PC-9 (cell line): ENCODE measurements at regions not wholly inside any gene's neighbourhood (a gene's known extent, or its start where the extent isn't known, plus 50 kb on each side); places are given as distances from the start of the nearest gene placed in this dataset.

Experiments
- BruUV-seq: library from RNA; stranded (reverse); fragments of 400-500 nt; replicated peaks from 2 replicates; lab custom pipeline; 2021; lab: Mats Ljungman, UMichigan
- CTCF ChIA-PET: fragments of 300-600 bp; sonication (Branson Sonifier 250); formaldehyde crosslinking; loops from one replicate; lab custom pipeline; 2022; ENCODE audit warnings: antibody characterized with exemption; lab: Charles Lee
- POLR2A ChIA-PET: fragments of 300-600 bp; sonication (Branson Sonifier 250); formaldehyde crosslinking; loops from one replicate; lab custom pipeline; 2022; ENCODE audit warnings: antibody characterized with exemption; ENCODE audit not compliant: unreplicated experiment; lab: Charles Lee
- DNase-seq, 2 experiments: peaks; one replicate each; pipeline versions ENCODE4 v3.0.0 to v3.0.0-alpha.2; 2015 to 2022; ENCODE audit warnings: mixed read lengths in 1 of 2
- H2AFZ ChIP-seq: fragments of 200-600 bp; sonication (generic); 2 replicates; pipeline ENCODE4 v1.8.1; 2017; ENCODE audit warnings: antibody characterized with exemption
- H3F3A ChIP-seq: fragments of 200-600 bp; sonication (generic); 2 replicates; pipeline ENCODE4 v1.8.1; 2017; ENCODE audit warnings: antibody characterized with exemption, mild to moderate bottlenecking, low read depth; ENCODE audit not compliant: insufficient read depth
- H3K27ac ChIP-seq: fragments of 200-600 bp; sonication (generic); 2 replicates; pipeline ENCODE4 v1.6.1; 2016; ENCODE audit warnings: mixed run types
- H3K27me3 ChIP-seq: fragments of 200-600 bp; sonication (generic); 2 replicates; pipeline ENCODE4 v1.6.1; 2016; ENCODE audit warnings: low read depth, mixed run types; ENCODE audit not compliant: insufficient read depth
- H3K36me3 ChIP-seq: fragments of 200-600 bp; sonication (generic); 2 replicates; pipeline ENCODE4 v1.6.1; 2016; ENCODE audit warnings: low read depth, mixed run types
- H3K4me1 ChIP-seq: fragments of 200-600 bp; sonication (generic); replicated peaks from 2 replicates; pipeline ENCODE4 v1.6.1; 2016; ENCODE audit warnings: mixed run types; ENCODE audit not compliant: insufficient read depth
- H3K4me2 ChIP-seq: fragments of 200-600 bp; sonication (generic); 2 replicates; pipeline ENCODE4 v1.6.1; 2017; ENCODE audit warnings: mixed run types
- H3K4me3 ChIP-seq: fragments of 200-600 bp; sonication (generic); 2 replicates; pipeline ENCODE4 v1.6.1; 2016; ENCODE audit warnings: mixed run types
- H3K79me2 ChIP-seq: fragments of 200-600 bp; sonication (generic); 2 replicates; pipeline ENCODE4 v1.6.1; 2017; ENCODE audit warnings: low read depth, mixed run types
- H3K9me2 ChIP-seq: fragments of 200-600 bp; sonication (generic); 2 replicates; pipeline ENCODE4 v1.8.1; 2017; ENCODE audit warnings: mild to moderate bottlenecking; ENCODE audit not compliant: insufficient read depth
- H3K9me3 ChIP-seq: fragments of 200-600 bp; sonication (generic); 2 replicates; pipeline ENCODE4 v1.8.1; 2016; ENCODE audit warnings: low read depth; ENCODE audit not compliant: insufficient read depth
- H4K20me1 ChIP-seq: fragments of 200-600 bp; sonication (generic); 2 replicates; pipeline ENCODE4 v1.8.1; 2017; ENCODE audit not compliant: insufficient read depth
- CTCF ChIP-seq: fragments of 200-600 bp; sonication (generic); conservative IDR thresholded peaks from 2 replicates; pipeline ENCODE4 v1.6.1; 2017; ENCODE audit warnings: mixed run types, antibody characterized with exemption, mild to moderate bottlenecking, moderate library complexity
- EZH2 ChIP-seq: fragments of 200-600 bp; sonication (generic); IDR thresholded peaks from 2 replicates; pipeline ENCODE4 v1.8.0; 2017; ENCODE audit warnings: antibody characterized with exemption, low read depth
- intact Hi-C: fragments of 100-400 bp; cut with micrococcal nuclease; formaldehyde crosslinking; loops from one replicate; pipeline ENCODE4 v1.10.0; 2022; ENCODE audit not compliant: unreplicated experiment

- CTCF ChIA-PET: no interaction called here
- intact Hi-C loops: no loop called here
- no peaks in the 10 kb centered on the region for H3K79me2 ChIP-seq
- no peaks in the 10 kb centered on the region for H3K9me2 ChIP-seq
- H3K9me3 ChIP-seq: no peaks in the 10 kb centered on the region
- no peaks in the 10 kb centered on the region for H3K4me1 ChIP-seq
- no TSS peak for BruUV-seq
- H3K4me3 ChIP-seq: no peak overlapping the region
- H3F3A ChIP-seq: no peaks in the 10 kb centered on the region
- H4K20me1 ChIP-seq: no peaks in the 10 kb centered on the region
- no peak overlapping the region for H3K27ac ChIP-seq
- H3K27me3 ChIP-seq: no peaks in the 10 kb centered on the region
- TF ChIP-seq CTCF: no peak
- TF ChIP-seq EZH2: no peak
- H3K36me3 ChIP-seq: no peaks in the 10 kb centered on the region
- DNase-seq: no peak
- H2AFZ ChIP-seq: no peak overlapping the region
- POLR2A ChIA-PET: no interaction called here
- no peak overlapping the region for H3K4me2 ChIP-seq
These were observed 258.4 kb upstream of the CCNH start for GRCh38 chr5:87671146-87671545.

- H4K20me1 ChIP-seq: no peaks in the 10 kb centered on the region
- no peak overlapping the region for H3K27ac ChIP-seq
- DNase-seq: no peak
- no peaks in the 10 kb centered on the region for H3F3A ChIP-seq
- TF ChIP-seq CTCF: no peak
- TF ChIP-seq EZH2: no peak
- H3K27me3 ChIP-seq: no peaks in the 10 kb centered on the region
- intact Hi-C loops: no loop called here
- H3K9me3 ChIP-seq: no peaks in the 10 kb centered on the region
- H2AFZ ChIP-seq: 0 out of 2 replicates have a peak overlapping the region, but pooled peaks have one; percentile 17
- POLR2A ChIA-PET: no interaction called here
- no peaks in the 10 kb centered on the region for H3K79me2 ChIP-seq
- no peaks in the 10 kb centered on the region for H3K9me2 ChIP-seq
- no peak overlapping the region for H3K4me2 ChIP-seq
- no TSS peak for BruUV-seq
- H3K36me3 ChIP-seq: no peaks in the 10 kb centered on the region
- H3K4me1 ChIP-seq: no peaks in the 10 kb centered on the region
- CTCF ChIA-PET: no interaction called here
- no peak overlapping the region for H3K4me3 ChIP-seq
These were observed 252.4 kb upstream of the CCNH start for GRCh38 chr5:87665166-87665565.

GRCh38 chr5:87661784-87662566 lies 249.2 kb upstream of the CCNH start:
- ChIA-PET POLR2A (no interaction called here), CTCF (no interaction called here)
- BruUV-seq: no TSS peak
- intact Hi-C loops: no loop called here
- Histone ChIP-seq H3K4me3 (no peak overlapping the region), H4K20me1 (no peaks in the 10 kb centered on the region), H2AFZ (no peak overlapping the region), H3K27ac (no peak overlapping the region), H3K36me3 (no peaks in the 10 kb centered on the region), H3K4me2 (no peak overlapping the region), H3K9me2 (no peaks in the 10 kb centered on the region), H3K27me3 (no peaks in the 10 kb centered on the region), H3F3A (no peaks in the 10 kb centered on the region), H3K4me1 (no peaks in the 10 kb centered on the region), H3K79me2 (no peaks in the 10 kb centered on the region), H3K9me3 (no peaks in the 10 kb centered on the region)
- TF ChIP-seq EZH2: no peak
- no peak for TF ChIP-seq CTCF
- no peak for DNase-seq
